ENCODE measurements at regions not wholly inside any gene's neighbourhood (a gene's known extent, or its start where the extent isn't known, plus 50 kb on each side); places are given as distances from the start of the nearest gene placed in this dataset.

GRCh38 chr1:112219267-112219666 is 176.7 kb upstream of the CTTNBP2NL start:
- no peak for DNase-seq (ENCODE audit: low read depth in 2 of 2)

GRCh38 chr1:112230232-112230631 is 165.8 kb upstream of the CTTNBP2NL start:
- DNase-seq (ENCODE audit: low read depth in 2 of 2), result no peak

DNA sequence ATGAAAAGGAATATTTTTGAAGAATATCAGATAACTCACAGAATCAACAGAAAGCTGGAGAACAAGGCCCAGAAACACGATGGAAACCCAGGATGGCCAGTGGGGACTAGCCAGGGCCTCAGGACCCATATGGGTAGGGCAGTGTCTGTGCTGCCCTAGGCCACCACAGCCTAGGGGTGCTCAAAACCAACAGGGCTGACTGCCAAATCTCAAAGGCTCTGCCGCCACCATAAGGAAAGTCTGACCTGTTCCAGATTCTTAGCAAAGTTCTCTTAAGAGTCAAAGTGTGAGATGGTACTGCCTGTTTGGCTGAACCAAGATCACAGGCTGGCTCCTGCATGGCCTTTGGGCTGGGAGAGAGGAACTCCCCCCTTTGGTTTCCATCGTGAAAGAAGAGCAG is 164.7 kb upstream of the CTTNBP2NL start:
- no peak for DNase-seq (ENCODE audit: low read depth in 2 of 2)

DNA sequence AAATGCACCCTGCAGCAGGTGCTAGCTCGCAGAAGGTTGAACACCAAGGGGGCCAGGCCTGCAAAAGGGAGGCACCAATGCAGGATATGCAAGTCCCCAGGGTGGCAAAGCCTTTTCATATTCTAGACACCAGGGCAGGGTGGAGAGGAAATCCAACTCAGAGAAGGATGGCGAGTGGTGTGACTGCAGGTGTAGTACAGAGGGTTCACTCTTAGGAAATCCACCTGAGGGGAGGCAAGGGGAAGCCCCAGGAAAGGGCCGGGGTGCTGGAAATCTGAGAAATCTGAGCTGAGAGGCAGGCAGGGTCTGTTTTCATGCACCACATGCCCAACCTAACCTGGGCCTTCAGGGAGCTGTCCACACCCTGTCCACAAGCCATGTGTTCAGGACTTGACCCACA is 163.2 kb upstream of the CTTNBP2NL start:
- DNase-seq (ENCODE audit: low read depth in 2 of 2), result no peak

DNA sequence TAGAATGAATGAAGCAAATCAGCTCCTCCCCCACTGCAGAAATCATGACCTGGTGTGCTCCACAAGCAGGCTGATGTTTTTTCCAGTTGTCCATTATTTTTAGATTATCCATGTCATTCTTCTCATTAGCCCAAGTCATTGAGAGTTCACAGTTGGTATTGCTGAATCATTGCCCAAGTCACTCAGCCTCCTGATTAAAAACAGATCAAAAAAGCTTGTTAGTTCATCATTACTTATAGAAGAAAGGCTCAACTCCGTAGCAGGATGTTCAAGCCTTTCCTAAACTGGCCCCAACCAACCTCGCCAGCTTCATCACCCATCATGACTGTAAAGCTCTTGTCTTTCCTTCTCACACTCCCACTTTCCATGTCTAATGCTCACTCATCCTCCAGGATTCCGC is 161.3 kb upstream of the CTTNBP2NL start:
- no peak for DNase-seq (ENCODE audit: low read depth in 2 of 2)

GRCh38 chr1:112237983-112238545 is 157.9 kb upstream of the CTTNBP2NL start:
- no peak for DNase-seq (ENCODE audit: low read depth in 2 of 2)

DNA sequence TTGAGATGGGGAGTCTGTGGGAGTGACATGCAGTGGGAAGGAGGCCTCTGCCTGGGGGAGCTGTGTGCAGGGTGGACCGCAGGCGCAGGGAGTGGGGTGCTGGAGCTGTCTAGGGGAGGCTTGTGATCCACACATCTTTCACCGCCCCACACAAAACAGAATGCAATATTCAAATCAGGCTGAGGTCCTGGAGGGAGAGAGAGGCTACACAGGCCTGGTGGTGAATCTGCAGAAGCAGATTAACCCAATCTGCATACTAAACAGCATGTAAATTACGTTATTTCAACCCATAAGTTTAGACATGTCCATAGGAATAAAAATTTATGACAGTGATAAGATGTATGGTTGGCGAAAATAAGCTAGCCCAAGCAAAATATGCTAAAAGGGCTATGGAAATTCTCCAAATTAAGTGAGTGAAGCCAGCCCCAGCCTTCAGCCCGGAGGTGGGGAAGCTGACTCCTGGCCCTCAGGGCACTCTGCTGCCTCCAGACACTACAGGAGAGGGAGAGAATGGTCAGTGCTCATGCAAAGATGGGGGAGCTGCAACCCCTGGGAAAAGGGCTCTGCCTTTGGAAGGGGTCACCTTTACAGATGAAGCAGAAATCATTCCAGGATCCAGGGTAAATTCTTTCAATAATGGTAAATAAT is 156.2 kb upstream of the CTTNBP2NL start:
- no peak for DNase-seq (ENCODE audit: low read depth in 2 of 2)

DNA sequence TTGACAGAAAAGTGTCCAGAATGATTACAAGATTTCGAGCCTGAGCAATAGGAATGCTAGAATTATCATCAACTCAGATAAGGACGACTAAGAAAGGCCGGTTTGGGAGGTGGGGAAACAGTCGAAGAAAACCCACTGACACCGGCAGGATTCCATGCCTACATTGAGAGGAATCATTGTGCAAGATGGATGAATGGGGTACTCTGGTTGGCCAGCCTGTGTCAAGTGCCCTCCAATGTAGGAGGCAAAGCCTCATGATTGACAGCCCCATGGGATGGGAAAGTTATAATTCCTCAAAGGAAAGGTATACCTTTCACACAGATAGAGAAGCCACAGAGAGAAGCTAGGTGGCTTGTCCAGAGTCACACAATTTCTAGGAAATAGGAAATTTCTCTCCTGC is 153.5 kb upstream of the CTTNBP2NL start:
- no peak for DNase-seq (ENCODE audit: low read depth in 2 of 2)

DNA sequence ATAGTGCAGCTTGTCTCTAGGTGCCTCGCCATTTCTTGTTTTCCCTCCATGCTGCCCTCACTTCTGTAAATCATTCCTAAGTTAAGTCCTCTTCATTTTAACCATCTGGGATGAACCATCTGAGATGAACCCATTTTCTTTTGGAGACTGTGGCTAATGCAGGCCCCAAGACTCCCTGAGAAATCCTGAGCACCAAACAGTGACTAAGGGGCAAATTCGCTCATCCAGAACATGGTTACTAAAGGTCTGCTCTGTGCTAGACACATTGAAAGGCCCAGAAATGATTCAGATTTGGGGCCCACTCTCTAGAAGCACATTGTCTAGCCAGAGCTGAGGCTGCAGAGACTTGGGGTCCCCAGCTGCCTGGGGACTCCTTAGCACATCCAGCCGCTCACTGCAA is 151.9 kb upstream of the CTTNBP2NL start:
- DNase-seq (ENCODE audit: low read depth in 2 of 2), result no peak

- DNase-seq (ENCODE audit: low read depth in 2 of 2), result no peak
These were observed 150.9 kb upstream of the CTTNBP2NL start for GRCh38 chr1:112245114-112245513.

DNA sequence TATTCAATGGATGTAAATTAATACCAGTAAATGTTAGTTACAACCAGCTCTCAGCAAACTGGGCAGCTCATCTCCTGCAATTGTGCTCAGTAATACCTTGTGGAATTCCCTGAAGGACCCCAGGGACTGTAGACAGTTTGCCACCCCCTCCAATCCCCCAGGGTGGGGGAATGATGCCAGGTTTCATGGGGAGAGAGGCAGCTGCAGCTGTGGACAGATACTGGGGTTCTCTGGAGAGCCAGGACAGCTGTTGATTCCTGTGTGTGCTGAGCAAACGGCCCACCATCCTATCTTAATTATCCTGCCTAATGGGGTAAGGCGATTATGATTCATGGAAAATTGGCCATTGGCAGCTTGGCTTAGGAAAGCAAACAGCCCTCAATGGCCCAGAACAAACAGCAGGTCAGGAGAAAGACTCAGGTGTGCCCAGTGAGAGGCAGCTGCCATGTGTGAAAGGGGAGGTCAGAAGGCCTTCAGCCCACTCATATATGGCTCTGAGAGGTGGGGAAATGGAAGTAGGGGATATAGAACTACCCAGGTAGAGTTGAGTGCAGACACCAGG is 148.9 kb upstream of the CTTNBP2NL start:
- no peak for DNase-seq (ENCODE audit: low read depth in 2 of 2)

DNA sequence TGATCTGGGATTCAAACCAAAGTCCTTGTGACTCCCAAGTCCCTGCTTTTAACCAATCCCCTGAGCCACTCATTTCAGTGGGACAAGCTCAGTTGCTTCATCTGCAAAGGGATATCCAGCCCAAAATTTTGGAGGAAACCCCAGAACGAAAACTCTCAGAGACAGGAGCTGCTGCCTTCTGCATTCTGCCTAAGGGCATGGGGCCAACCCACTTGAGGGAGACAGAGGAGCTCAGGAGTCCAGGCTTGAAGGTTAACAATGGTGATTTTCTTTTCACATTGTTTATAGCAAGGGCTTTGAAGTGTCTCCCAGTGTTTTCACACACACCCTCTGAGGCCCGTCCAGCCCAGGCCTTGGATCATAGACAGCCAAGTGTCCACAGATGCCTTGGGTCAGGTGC is 148.1 kb upstream of the CTTNBP2NL start:
- no peak for DNase-seq (ENCODE audit: low read depth in 2 of 2)

- no peak for DNase-seq (ENCODE audit: low read depth in 2 of 2)
These were observed 145.1 kb upstream of the CTTNBP2NL start for GRCh38 chr1:112250892-112251291.

DNA sequence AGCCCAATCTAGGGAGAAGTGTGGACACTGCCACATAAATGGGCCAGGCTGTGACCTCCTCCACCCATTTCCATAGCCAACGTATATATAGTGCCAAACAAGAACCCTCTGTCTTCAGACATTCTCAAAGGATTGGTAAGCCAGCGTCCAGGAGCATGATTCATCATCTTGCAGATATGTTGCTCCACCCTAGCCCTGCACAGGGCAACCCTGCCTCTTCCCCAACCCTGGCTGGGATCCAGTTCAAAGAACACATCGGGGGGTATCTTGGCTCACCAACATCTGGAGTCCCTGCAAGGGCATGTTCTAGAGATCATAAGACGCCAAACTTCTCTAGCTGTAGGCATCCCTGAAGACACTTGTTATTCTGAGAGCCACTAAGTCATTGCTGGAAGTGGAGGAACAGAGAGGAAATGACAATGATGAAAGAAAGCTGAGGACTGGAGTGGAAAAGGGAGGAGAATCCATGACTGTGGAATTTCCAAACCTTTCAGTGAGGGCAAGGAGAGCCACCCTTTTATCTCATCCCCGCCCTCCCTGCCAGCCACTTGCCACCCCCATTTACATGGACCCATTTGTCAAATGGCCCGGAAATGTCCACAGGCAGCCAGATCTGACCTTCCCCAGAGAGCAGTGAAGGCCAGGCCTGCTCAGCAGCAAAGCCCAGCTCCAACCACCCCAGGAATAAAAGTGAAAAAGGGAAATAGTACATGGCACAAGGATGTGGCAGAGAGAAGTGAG is 144.1 kb upstream of the CTTNBP2NL start:
- DNase-seq (ENCODE audit: low read depth in 2 of 2), result no peak

DNA sequence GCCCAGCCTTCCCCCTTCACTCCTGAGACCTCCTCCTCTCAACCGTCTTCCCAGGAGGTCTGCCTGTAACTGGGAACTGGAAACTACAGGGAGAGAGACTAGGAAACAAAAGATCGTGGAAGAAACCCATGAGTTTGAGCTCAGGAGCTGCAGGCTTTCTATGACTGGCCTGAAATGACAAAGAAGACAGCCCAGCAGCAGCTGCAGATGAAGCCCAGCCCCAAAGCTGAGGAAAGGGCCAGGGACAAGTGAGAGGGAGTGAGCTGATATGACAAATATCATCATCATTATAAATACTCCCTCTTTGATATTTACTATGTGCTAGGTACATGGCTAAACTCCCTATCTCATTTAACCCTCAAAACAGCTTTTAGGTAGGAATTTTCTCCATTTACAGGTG is 142.6 kb upstream of the CTTNBP2NL start:
- no peak for DNase-seq (ENCODE audit: low read depth in 2 of 2)

- DNase-seq (ENCODE audit: low read depth in 2 of 2), result no peak
These were observed 140.9 kb upstream of the CTTNBP2NL start for GRCh38 chr1:112255080-112255479.

- DNase-seq (ENCODE audit: low read depth in 2 of 2), result no peak
These were observed 139.6 kb upstream of the CTTNBP2NL start for GRCh38 chr1:112256411-112256810.

DNA sequence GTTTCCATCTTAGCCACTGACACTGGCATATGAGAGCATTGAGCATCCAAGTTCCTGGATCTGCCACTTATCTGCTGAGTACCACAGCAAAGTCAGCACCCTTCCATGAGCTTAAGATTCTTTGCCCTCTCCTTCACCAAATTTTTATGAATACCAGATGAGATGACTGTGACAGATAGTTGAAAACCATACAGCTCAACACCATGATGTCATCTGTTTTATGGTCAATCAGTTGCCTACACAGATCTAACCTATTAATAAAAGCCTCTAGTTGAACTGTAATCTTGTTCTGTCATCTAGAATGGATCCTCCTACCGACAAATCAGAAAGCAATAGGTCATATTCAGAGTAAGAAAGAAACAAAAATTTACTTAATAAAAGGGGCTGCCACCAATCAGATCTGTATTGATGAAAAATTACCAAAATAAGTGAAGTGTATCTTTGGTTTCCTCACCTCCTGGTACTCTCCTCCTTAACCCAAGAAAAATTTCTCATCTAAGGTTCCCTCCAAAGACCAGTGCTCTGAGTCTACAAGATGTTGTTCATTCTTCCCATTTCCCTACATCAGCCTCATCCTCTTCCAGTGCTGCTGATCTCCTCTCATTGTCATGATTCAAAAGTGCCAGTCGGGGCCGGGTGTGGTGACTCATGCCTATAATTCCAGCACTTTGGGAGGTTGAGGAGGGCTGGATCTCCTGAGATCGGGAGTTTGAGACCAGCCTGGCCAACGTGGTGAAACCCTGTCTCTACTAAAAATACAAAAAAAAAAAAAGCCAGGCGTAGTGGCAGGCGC is 138.8 kb upstream of the CTTNBP2NL start:
- no peak for DNase-seq (ENCODE audit: low read depth in 2 of 2)

- DNase-seq (ENCODE audit: low read depth in 2 of 2), result no peak
These were observed 135.3 kb upstream of the CTTNBP2NL start for GRCh38 chr1:112260699-112261098.

DNA sequence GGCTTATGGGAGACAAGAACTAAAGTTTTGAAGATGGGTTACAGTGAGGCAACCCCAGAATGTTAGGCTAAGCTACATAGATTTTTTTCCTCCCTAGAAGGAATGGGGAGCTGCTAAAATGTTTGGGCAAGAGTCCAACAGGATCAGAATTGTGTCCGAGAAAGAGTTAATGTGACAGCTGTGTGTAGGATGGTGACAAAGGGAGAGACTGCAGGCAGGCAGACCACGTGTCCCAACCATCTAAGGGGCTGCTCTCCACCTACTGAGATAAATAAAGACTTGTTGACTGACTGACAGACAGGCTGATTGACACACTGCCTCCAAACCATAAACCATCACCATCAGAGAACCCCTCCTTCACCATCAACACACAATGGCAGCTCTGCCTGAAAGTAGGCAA is 133.7 kb upstream of the CTTNBP2NL start:
- no peak for DNase-seq (ENCODE audit: low read depth in 2 of 2)

DNA sequence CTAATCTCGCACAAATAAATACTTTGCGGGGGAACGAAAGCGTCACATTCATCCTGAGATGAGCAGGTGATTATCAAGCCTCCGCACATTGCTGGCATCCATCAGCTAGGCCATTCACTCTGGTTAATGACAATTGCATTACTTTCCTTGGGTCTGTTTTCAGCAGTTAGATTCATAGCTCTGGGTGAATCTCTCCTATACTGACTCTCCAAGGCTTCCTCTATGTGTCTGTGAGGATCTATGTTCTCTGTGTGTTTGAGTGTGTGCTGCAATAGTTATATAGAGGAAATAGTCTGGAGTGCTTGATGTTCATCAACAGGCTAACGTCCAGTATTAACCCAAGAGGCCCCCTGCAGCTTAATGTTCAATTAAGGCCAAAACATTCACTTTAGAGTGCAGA is 133.0 kb upstream of the CTTNBP2NL start:
- no peak for DNase-seq (ENCODE audit: low read depth in 2 of 2)

DNA sequence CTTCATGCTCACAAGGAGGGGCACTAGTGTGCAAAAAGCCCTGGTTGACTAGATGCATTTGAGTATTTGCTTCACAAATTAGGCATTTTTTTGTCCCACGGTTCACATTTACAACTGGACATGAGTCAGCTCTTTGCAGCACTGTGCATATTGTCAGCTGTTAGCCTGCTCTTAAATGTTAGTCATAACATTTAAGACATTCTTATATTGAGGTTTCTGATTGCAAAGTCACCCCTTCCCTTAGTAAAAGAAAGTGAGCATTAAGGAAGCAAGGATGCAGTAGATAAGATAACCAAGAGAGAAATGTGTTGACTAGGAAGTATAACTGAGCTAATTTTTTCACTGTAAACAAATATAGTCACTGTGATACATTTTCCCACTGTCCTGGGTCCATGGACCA is 132.6 kb upstream of the CTTNBP2NL start:
- no peak for DNase-seq (ENCODE audit: low read depth in 2 of 2)
